H9 (cell line): ENCODE measurements at regions not wholly inside any gene's neighbourhood (a gene's known extent, or its start where the extent isn't known, plus 50 kb on each side); places are given as distances from the start of the nearest gene placed in this dataset.

ENCODE experiments used
- DNase-seq: peaks from one replicate; pipeline ENCODE4 v3.0.0-alpha.2; 2017
- H2AFZ ChIP-seq: one replicate; pipeline ENCODE4 v1.6.1; 2013; ENCODE audit warnings: mild to moderate bottlenecking, low read length, control low read depth, moderate library complexity
- H2AK5ac ChIP-seq: 2 replicates; pipeline ENCODE4 v1.6.1; 2013; ENCODE audit warnings: low read length, control low read depth, mixed read lengths; ENCODE audit not compliant: insufficient read length
- H2BK120ac ChIP-seq: one replicate; pipeline ENCODE4 v1.6.1; 2013; ENCODE audit warnings: low read depth, mild to moderate bottlenecking, low read length, control low read depth, inconsistent platforms; ENCODE audit not compliant: poor library complexity, severe bottlenecking
- H2BK12ac ChIP-seq: 2 replicates; pipeline ENCODE4 v1.6.1; 2013; ENCODE audit warnings: low read length, control low read depth, mixed read lengths, low read depth; ENCODE audit not compliant: insufficient read length
- H2BK15ac ChIP-seq: 2 replicates; pipeline ENCODE4 v1.6.1; 2013; ENCODE audit warnings: low read depth, low read length, control low read depth
- H2BK20ac ChIP-seq: one replicate; pipeline ENCODE4 v1.6.1; 2013; ENCODE audit warnings: low read depth, mild to moderate bottlenecking, low read length, control low read depth, inconsistent platforms; ENCODE audit not compliant: poor library complexity, severe bottlenecking
- H2BK5ac ChIP-seq: 2 replicates; pipeline ENCODE4 v1.6.1; 2013; ENCODE audit warnings: low read length, control low read depth, mixed read lengths; ENCODE audit not compliant: insufficient read length
- H3K14ac ChIP-seq: 2 replicates; pipeline ENCODE4 v1.6.1; 2013; ENCODE audit warnings: low read length, control low read depth; ENCODE audit not compliant: insufficient read depth
- H3K18ac ChIP-seq: 2 replicates; pipeline ENCODE4 v1.6.1; 2013; ENCODE audit warnings: low read depth, mild to moderate bottlenecking, mixed read lengths, low read length, control low read depth; ENCODE audit not compliant: insufficient read length
- H3K23ac ChIP-seq: 2 replicates; pipeline ENCODE4 v1.6.1; 2013; ENCODE audit warnings: low read length, control low read depth, mixed read lengths, low read depth; ENCODE audit not compliant: insufficient read length
- H3K23me2 ChIP-seq: 2 replicates; pipeline ENCODE4 v1.6.1; 2013; ENCODE audit warnings: low read depth, mild to moderate bottlenecking, mixed read lengths, low read length, control low read depth; ENCODE audit not compliant: insufficient read length, poor library complexity, severe bottlenecking
- H3K27ac ChIP-seq: 2 replicates; pipeline ENCODE4 v1.5.1; 2013; ENCODE audit warnings: low read length, control low read depth, mixed read lengths, low read depth; ENCODE audit not compliant: insufficient read length
- H3K27me3 ChIP-seq: 2 replicates; pipeline ENCODE4 v1.6.1; 2013; ENCODE audit warnings: low read length, control low read depth, inconsistent platforms; ENCODE audit not compliant: insufficient read depth
- H3K4ac ChIP-seq: 2 replicates; pipeline ENCODE4 v1.6.1; 2013; ENCODE audit warnings: low read depth, mild to moderate bottlenecking, control low read depth, inconsistent platforms, low read length, moderate library complexity
- H3K4me1 ChIP-seq: 2 replicates; pipeline ENCODE4 v1.6.1; 2013; ENCODE audit warnings: low read length, control low read depth, inconsistent platforms; ENCODE audit not compliant: insufficient read depth
- H3K4me2 ChIP-seq: 2 replicates; pipeline ENCODE4 v1.6.1; 2013; ENCODE audit warnings: low read length, control low read depth, mixed read lengths; ENCODE audit not compliant: insufficient read length, insufficient read depth
- H3K56ac ChIP-seq: 2 replicates; pipeline ENCODE4 v1.6.1; 2013; ENCODE audit warnings: low read depth, mild to moderate bottlenecking, mixed read lengths, low read length, control low read depth; ENCODE audit not compliant: insufficient read length
- H3K79me1 ChIP-seq: 2 replicates; pipeline ENCODE4 v1.6.1; 2013; ENCODE audit warnings: low read depth, mild to moderate bottlenecking, moderate library complexity, low read length, control low read depth, inconsistent platforms; ENCODE audit not compliant: insufficient read depth, poor library complexity, severe bottlenecking
- H3K79me2 ChIP-seq: 2 replicates; pipeline ENCODE4 v1.6.1; 2013; ENCODE audit warnings: low read length, control low read depth, inconsistent platforms; ENCODE audit not compliant: insufficient read depth
- H3K9ac ChIP-seq: 2 replicates; pipeline ENCODE4 v1.6.1; 2013; ENCODE audit warnings: low read length, control low read depth, mixed read lengths; ENCODE audit not compliant: insufficient read length; ENCODE audit errors: extremely low read depth
- H3K9me3 ChIP-seq: one replicate; pipeline ENCODE4 v1.6.1; 2013; ENCODE audit warnings: low read depth, low read length, inconsistent platforms; ENCODE audit not compliant: control insufficient read depth
- H3T11ph ChIP-seq: one replicate; pipeline ENCODE4 v1.6.1; 2013; ENCODE audit warnings: mild to moderate bottlenecking, low read length, control low read depth, inconsistent platforms
- H4K20me1 ChIP-seq: one replicate; pipeline ENCODE4 v1.6.1; 2013; ENCODE audit not compliant: control insufficient read depth, insufficient read length, insufficient read depth
- H4K5ac ChIP-seq: 2 replicates; pipeline ENCODE4 v1.6.1; 2013; ENCODE audit warnings: low read depth, mild to moderate bottlenecking, mixed read lengths, low read length, control low read depth; ENCODE audit not compliant: insufficient read length
- H4K8ac ChIP-seq: replicated peaks from 2 replicates; pipeline ENCODE4 v1.6.1; 2013; ENCODE audit warnings: low read length, control low read depth, mixed read lengths, low read depth; ENCODE audit not compliant: insufficient read length
- H4K91ac ChIP-seq: 2 replicates; pipeline ENCODE4 v1.6.1; 2013; ENCODE audit warnings: low read depth, mild to moderate bottlenecking, moderate library complexity, mixed read lengths, low read length, control low read depth; ENCODE audit not compliant: insufficient read length
- H3K27ac Mint-ChIP-seq, 3 experiments: 2 replicates in 2 of 3; 3 replicates in 1 of 3; pipeline ENCODE4 v1.8.0; 2020 to 2021; ENCODE audit warnings: mixed read lengths in 3 of 3, mild to moderate bottlenecking in 1 of 3, moderate library complexity in 1 of 3
- H3K27me3 Mint-ChIP-seq: 2 replicates; pipeline ENCODE4 v1.8.0; 2021; ENCODE audit warnings: low read depth, mild to moderate bottlenecking, moderate library complexity, mixed read lengths
- H3K36me3 Mint-ChIP-seq, 3 experiments: 2 replicates in 2 of 3; 3 replicates in 1 of 3; pipeline ENCODE4 v1.8.0; 2020 to 2021; ENCODE audit warnings: low read depth in 3 of 3, mixed read lengths in 3 of 3; ENCODE audit not compliant: insufficient read depth in 1 of 3
- H3K4me1 Mint-ChIP-seq, 2 experiments: 2 replicates each; pipeline ENCODE4 v1.8.0; 2020; ENCODE audit warnings: mixed read lengths in 2 of 2
- H3K4me3 Mint-ChIP-seq, 2 experiments: 2 replicates in 1 of 2; 3 replicates in 1 of 2; pipeline ENCODE4 v1.8.0; 2020 to 2021; ENCODE audit warnings: mild to moderate bottlenecking in 2 of 2, mixed read lengths in 2 of 2, moderate library complexity in 1 of 2
- H3K9me3 Mint-ChIP-seq, 2 experiments: 2 replicates in 1 of 2; 3 replicates in 1 of 2; pipeline ENCODE4 v1.8.0; 2020; ENCODE audit warnings: mild to moderate bottlenecking in 2 of 2, mixed read lengths in 2 of 2, moderate library complexity in 1 of 2
- WGBS: extraction: QIAGEN DNeasy Blood & Tissue Kit; methylation state at CpG from one replicate; pipeline ENCODE4 v1.1.7; 2013; ENCODE audit warnings: missing lambda C conversion rate, low lambda C conversion rate, mixed read lengths; ENCODE audit not compliant: insufficient read length; ENCODE audit errors: extremely low coverage; 5-methylcytosine and 5-hydroxymethylcytosine counted together
- TF ChIP-seq, protein P1 (sequence below): fragments of 200-600 bp; sonication (generic); conservative IDR thresholded peaks from 3 replicates; pipeline ENCODE4 v1.8.0; 2021; ENCODE audit warnings: antibody characterized with exemption, mild to moderate bottlenecking

DNA sequence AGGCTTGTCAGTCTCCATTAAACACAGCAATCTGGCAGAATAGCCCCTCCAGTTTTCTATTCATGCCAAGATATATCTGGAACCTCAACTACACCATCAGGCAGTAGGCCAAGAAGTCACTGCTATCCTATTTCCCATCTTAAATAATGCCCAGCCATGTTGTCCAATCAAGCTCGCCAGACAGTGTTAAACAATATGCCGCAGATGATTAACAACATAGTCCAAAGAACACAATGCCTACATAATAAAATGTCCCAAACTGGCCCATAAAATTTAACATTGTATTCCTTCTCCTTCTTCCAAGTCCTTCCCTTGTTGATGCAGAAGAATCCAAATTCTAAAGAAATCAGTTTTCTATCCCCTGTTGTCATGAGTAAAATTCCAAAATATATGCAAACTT lies 427.4 kb upstream of the PPP2R3A start:
- Histone ChIP-seq H3K14ac (no peak overlapping the region), H2AK5ac (no peak overlapping the region), H4K91ac (no peak overlapping the region), H3K27ac (no peak overlapping the region), H4K8ac (no peak overlapping the region), H2BK20ac (no peak overlapping the region), H3K9ac (no peak overlapping the region), H3K79me2 (no peaks in the 10 kb centered on the region), H2AFZ (no peak overlapping the region), H2BK12ac (no peak overlapping the region), H3K27me3 (no peaks in the 10 kb centered on the region), H3T11ph (no peak overlapping the region), H3K9me3 (no peaks in the 10 kb centered on the region), H2BK120ac (no peak overlapping the region), H3K23ac (no peak overlapping the region), H3K4ac (no peak overlapping the region), H4K5ac (no peak overlapping the region), H3K18ac (no peak overlapping the region), H4K20me1 (no peaks in the 10 kb centered on the region), H2BK5ac (no peak overlapping the region), H3K79me1 (no peaks in the 10 kb centered on the region), H2BK15ac (no peak overlapping the region), H3K4me1 (no peaks in the 10 kb centered on the region), H3K4me2 (no peak overlapping the region), H3K23me2 (no peaks in the 10 kb centered on the region), H3K56ac (no peak overlapping the region)
- TF ChIP-seq, protein P1, sequence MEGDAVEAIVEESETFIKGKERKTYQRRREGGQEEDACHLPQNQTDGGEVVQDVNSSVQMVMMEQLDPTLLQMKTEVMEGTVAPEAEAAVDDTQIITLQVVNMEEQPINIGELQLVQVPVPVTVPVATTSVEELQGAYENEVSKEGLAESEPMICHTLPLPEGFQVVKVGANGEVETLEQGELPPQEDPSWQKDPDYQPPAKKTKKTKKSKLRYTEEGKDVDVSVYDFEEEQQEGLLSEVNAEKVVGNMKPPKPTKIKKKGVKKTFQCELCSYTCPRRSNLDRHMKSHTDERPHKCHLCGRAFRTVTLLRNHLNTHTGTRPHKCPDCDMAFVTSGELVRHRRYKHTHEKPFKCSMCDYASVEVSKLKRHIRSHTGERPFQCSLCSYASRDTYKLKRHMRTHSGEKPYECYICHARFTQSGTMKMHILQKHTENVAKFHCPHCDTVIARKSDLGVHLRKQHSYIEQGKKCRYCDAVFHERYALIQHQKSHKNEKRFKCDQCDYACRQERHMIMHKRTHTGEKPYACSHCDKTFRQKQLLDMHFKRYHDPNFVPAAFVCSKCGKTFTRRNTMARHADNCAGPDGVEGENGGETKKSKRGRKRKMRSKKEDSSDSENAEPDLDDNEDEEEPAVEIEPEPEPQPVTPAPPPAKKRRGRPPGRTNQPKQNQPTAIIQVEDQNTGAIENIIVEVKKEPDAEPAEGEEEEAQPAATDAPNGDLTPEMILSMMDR: no peak
- DNase-seq: no peak
- no peaks in the 10 kb centered on the region for H3K9me3 Mint-ChIP-seq
- WGBS: no CpG with 5 or more reads among the region's 2 CpGs
- H3K4me1 Mint-ChIP-seq: no peaks in the 10 kb centered on the region
- H3K27ac Mint-ChIP-seq: no peak overlapping the region
- no peaks in the 10 kb centered on the region for H3K36me3 Mint-ChIP-seq
- H3K27me3 Mint-ChIP-seq: peaks cover 2% of the 10 kb centered on the region
- no peak overlapping the region for H3K4me3 Mint-ChIP-seq
